A673 (cell line): ENCODE measurements at regions not wholly inside any gene's neighbourhood (a gene's known extent, or its start where the extent isn't known, plus 50 kb on each side); places are given as distances from the start of the nearest gene placed in this dataset.

ENCODE experiments used
- EZH2 ChIP-seq: fragments of 200-600 bp; sonication (generic); IDR thresholded peaks from 2 replicates; pipeline ENCODE4 v1.6.1; 2017; ENCODE audit warnings: borderline replicate concordance, low read depth, mild to moderate bottlenecking, mixed read lengths, antibody characterized with exemption, low read length; ENCODE audit not compliant: poor library complexity, severe bottlenecking
- TF ChIP-seq, protein P1 (sequence below): fragments of 300-800, 200-600 bp; sonication (generic); conservative IDR thresholded peaks from 2 replicates; pipeline ENCODE4 v1.5.1; 2017; ENCODE audit warnings: low read depth, mild to moderate bottlenecking, antibody characterized with exemption, low read length, moderate library complexity, mixed read lengths

DNA sequence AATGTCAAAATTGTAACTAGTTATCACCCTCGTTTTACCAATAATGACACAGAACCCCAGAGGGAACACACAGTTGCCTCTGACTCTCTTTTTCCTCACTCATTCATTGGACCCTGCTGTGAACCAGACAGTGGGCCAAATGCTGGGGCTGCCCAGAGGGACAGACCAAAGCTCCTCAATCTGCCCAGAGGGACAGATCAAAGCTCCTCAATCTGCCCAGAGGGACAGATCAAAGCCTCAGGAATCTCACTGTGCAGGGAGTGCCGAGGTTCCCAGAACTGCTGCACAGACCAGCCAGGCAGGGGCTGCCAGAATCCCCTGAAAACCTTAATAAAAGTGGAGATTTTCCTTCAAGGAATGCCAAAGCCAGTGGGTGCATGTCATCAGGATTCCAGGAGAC is 179.1 kb downstream of the SOD2 start:
- TF ChIP-seq, protein P1, sequence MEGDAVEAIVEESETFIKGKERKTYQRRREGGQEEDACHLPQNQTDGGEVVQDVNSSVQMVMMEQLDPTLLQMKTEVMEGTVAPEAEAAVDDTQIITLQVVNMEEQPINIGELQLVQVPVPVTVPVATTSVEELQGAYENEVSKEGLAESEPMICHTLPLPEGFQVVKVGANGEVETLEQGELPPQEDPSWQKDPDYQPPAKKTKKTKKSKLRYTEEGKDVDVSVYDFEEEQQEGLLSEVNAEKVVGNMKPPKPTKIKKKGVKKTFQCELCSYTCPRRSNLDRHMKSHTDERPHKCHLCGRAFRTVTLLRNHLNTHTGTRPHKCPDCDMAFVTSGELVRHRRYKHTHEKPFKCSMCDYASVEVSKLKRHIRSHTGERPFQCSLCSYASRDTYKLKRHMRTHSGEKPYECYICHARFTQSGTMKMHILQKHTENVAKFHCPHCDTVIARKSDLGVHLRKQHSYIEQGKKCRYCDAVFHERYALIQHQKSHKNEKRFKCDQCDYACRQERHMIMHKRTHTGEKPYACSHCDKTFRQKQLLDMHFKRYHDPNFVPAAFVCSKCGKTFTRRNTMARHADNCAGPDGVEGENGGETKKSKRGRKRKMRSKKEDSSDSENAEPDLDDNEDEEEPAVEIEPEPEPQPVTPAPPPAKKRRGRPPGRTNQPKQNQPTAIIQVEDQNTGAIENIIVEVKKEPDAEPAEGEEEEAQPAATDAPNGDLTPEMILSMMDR: no peak
- no peak for TF ChIP-seq EZH2
